ENCODE measurements at regions not wholly inside any gene's neighbourhood (a gene's known extent, or its start where the extent isn't known, plus 50 kb on each side); places are given as distances from the start of the nearest gene placed in this dataset.

DNA sequence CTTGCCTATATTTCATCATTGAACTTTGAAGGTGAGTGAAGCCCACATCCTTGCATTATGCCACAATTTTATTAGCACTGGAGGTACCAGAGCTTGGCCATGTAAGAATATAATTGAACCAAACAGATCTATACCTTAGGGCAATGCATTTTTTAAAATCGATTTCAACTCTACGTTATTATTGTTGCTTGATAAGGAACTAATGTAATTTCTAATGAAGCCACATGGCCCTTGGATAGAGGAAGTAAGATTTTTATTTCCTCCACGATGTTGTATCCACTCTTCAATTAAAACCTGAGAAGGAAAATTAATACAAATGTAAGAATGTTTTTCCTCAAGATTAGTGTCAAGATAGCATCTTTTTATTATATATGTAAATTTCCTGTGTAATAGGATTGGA is 370.0 kb upstream of the EEF2KMT start:
- Histone ChIP-seq H3K9me3 (ENCODE audit: severe bottlenecking) (no peaks in the 10 kb centered on the region), H3K4me3 (ENCODE audit: severe bottlenecking) (no peak overlapping the region), H3K27ac (ENCODE audit: poor library complexity, severe bottlenecking) (no peak overlapping the region), H3K27me3 (ENCODE audit: insufficient read depth, poor library complexity, severe bottlenecking) (no peaks in the 10 kb centered on the region), H3K4me1 (ENCODE audit: insufficient read depth, poor library complexity, severe bottlenecking) (no peaks in the 10 kb centered on the region), H3K36me3 (ENCODE audit: low read depth) (no peaks in the 10 kb centered on the region)
- DNase-seq (ENCODE audit: low spot score) (no peak), ATAC-seq (ENCODE audit: low read depth) (no peak)
- TF ChIP-seq, protein P1, sequence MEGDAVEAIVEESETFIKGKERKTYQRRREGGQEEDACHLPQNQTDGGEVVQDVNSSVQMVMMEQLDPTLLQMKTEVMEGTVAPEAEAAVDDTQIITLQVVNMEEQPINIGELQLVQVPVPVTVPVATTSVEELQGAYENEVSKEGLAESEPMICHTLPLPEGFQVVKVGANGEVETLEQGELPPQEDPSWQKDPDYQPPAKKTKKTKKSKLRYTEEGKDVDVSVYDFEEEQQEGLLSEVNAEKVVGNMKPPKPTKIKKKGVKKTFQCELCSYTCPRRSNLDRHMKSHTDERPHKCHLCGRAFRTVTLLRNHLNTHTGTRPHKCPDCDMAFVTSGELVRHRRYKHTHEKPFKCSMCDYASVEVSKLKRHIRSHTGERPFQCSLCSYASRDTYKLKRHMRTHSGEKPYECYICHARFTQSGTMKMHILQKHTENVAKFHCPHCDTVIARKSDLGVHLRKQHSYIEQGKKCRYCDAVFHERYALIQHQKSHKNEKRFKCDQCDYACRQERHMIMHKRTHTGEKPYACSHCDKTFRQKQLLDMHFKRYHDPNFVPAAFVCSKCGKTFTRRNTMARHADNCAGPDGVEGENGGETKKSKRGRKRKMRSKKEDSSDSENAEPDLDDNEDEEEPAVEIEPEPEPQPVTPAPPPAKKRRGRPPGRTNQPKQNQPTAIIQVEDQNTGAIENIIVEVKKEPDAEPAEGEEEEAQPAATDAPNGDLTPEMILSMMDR (IDR thresholded peaks at IDR 0.05; ENCODE audit: poor library complexity, severe bottlenecking): no peak

DNA sequence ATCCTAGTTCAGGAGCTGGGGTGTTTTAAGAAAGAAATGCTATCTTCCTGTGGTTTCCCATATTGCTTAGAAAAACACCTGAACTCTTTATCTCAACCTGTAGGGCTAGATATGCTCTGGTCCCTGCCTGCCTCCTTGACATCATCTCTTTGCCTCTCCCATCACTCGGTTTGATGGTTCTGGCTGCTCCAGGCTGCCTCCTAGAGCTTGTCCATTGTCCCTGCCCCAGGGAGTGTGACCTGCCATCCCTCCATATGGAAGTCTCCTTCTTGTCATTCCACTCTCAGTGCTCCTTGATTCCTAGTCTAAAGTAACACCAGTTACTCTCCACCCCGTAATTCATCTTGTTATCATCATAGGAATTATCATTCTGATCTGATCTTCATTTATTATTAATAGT is 369.0 kb upstream of the EEF2KMT start:
- Histone ChIP-seq H3K27ac (ENCODE audit: poor library complexity, severe bottlenecking) (no peak overlapping the region), H3K9me3 (ENCODE audit: severe bottlenecking) (no peaks in the 10 kb centered on the region), H3K4me1 (ENCODE audit: insufficient read depth, poor library complexity, severe bottlenecking) (no peaks in the 10 kb centered on the region), H3K4me3 (ENCODE audit: severe bottlenecking) (no peak overlapping the region), H3K36me3 (ENCODE audit: low read depth) (no peaks in the 10 kb centered on the region), H3K27me3 (ENCODE audit: insufficient read depth, poor library complexity, severe bottlenecking) (no peaks in the 10 kb centered on the region)
- ATAC-seq (ENCODE audit: low read depth) (no peak), DNase-seq (ENCODE audit: low spot score) (no peak)
- TF ChIP-seq, protein P1 (IDR thresholded peaks at IDR 0.05; ENCODE audit: poor library complexity, severe bottlenecking): no peak

DNA sequence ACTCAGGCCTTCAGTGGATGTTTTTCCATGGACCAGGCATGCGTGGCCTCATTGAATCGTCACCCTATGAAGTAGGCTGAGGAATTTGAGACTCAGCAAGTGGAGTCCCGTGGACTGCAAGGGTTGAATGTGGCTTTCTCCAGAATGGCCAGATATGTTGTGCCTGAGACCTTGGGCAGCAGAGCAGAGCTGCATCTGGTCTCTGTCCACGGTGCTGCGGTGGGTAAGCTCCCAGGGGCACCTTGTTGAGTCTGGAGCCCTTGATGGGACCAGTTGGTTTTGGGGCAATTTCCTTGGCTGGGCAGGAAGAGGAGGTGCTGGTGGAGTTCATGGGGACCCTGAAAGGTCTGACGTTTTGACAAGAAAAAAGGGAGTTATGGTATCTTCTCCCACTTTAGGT is 368.1 kb upstream of the EEF2KMT start:
- TF ChIP-seq, protein P1 (IDR thresholded peaks at IDR 0.05; ENCODE audit: poor library complexity, severe bottlenecking): no peak
- ATAC-seq (ENCODE audit: low read depth): no peak

DNA sequence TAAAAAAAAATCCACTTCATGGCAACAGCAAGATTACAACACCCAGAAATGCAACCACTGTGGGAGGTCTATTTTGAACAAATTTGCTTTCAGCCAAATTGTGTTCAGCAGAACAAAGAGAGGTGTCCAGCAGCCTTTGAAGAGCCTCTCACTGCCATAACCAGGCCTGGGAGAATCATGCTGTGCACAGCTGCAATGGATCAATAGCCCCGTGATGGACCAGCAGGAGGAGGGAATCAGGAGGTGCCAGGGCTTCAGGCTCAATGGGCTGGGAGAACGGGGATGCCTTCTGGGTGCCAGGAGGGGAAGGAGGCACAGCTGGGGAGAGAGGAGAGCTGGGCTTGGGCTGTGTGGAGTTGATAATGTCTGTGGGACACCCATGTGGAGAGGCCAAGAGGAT is 366.2 kb upstream of the EEF2KMT start:
- Histone ChIP-seq H3K27me3 (ENCODE audit: insufficient read depth, poor library complexity, severe bottlenecking) (no peaks in the 10 kb centered on the region), H3K9me3 (ENCODE audit: severe bottlenecking) (no peaks in the 10 kb centered on the region), H3K4me1 (ENCODE audit: insufficient read depth, poor library complexity, severe bottlenecking) (no peaks in the 10 kb centered on the region), H3K27ac (ENCODE audit: poor library complexity, severe bottlenecking) (no peak overlapping the region), H3K4me3 (ENCODE audit: severe bottlenecking) (no peak overlapping the region), H3K36me3 (ENCODE audit: low read depth) (no peaks in the 10 kb centered on the region)
- TF ChIP-seq, protein P1 (IDR thresholded peaks at IDR 0.05; ENCODE audit: poor library complexity, severe bottlenecking): no peak
- no peak for ATAC-seq (ENCODE audit: low read depth)
- no peak for DNase-seq (ENCODE audit: low spot score)

More for the DNA sequence above, 368.1 kb upstream of the EEF2KMT start:
- DNase-seq (ENCODE audit: low spot score): no peak
- H3K27me3 ChIP-seq (ENCODE audit: insufficient read depth, poor library complexity, severe bottlenecking): no peaks in the 10 kb centered on the region
- H3K36me3 ChIP-seq (ENCODE audit: low read depth): no peaks in the 10 kb centered on the region
- H3K9me3 ChIP-seq (ENCODE audit: severe bottlenecking): no peaks in the 10 kb centered on the region
- H3K27ac ChIP-seq (ENCODE audit: poor library complexity, severe bottlenecking): no peak overlapping the region
- H3K4me3 ChIP-seq (ENCODE audit: severe bottlenecking): no peak overlapping the region
- H3K4me1 ChIP-seq (ENCODE audit: insufficient read depth, poor library complexity, severe bottlenecking): no peaks in the 10 kb centered on the region

DNA sequence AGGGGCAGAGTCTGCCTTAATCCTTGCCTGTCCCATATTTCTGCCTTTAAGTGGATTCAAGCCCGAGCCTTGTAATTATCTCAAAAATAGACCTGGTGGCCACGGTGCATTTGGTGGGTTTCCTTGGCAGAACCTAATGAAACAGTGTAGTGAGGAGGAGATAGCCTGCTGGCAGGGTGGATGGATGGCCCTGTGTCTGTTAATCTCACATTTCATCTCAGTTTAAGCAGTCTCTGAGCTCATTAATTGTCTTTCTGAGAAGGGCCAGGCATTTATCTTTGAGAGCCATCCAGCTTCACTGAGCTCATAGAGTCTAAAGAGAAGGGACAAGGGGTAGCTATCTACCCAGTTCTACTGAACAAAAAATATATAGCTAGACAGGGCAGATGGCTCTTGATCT is 364.0 kb upstream of the EEF2KMT start:
- no peaks in the 10 kb centered on the region for H3K9me3 ChIP-seq (ENCODE audit: severe bottlenecking)
- TF ChIP-seq, protein P1 (IDR thresholded peaks at IDR 0.05; ENCODE audit: poor library complexity, severe bottlenecking): no peak
- no peak for ATAC-seq (ENCODE audit: low read depth)
- H3K4me1 ChIP-seq (ENCODE audit: insufficient read depth, poor library complexity, severe bottlenecking): no peaks in the 10 kb centered on the region
- H3K36me3 ChIP-seq (ENCODE audit: low read depth): no peaks in the 10 kb centered on the region
- no peak overlapping the region for H3K27ac ChIP-seq (ENCODE audit: poor library complexity, severe bottlenecking)
- no peak for DNase-seq (ENCODE audit: low spot score)
- H3K4me3 ChIP-seq (ENCODE audit: severe bottlenecking): no peak overlapping the region
- H3K27me3 ChIP-seq (ENCODE audit: insufficient read depth, poor library complexity, severe bottlenecking): no peaks in the 10 kb centered on the region
